HG02840 (cell line): ENCODE measurements at regions not wholly inside any gene's neighbourhood (a gene's known extent, or its start where the extent isn't known, plus 50 kb on each side); places are given as distances from the start of the nearest gene placed in this dataset.
A peak's percentile ranks its signal among the peaks of the same experiment; 100 is the strongest.

Experiments used
- ATAC-seq: cut with Tn5 transposase; IDR thresholded peaks from one replicate; pipeline ENCODE4 v1.9.1; 2021; ENCODE audit warnings: mild to moderate bottlenecking, moderate library complexity, moderate number of reproducible peaks; ENCODE audit not compliant: unreplicated experiment, low FRiP score

GRCh38 chr2:122515731-122516290 is 760.4 kb downstream of the TSN start:
- no peak for ATAC-seq

GRCh38 chr2:122516775-122517174 is 761.3 kb downstream of the TSN start:
- ATAC-seq = no peak

- no peak for ATAC-seq
Observed at GRCh38 chr2:122519366-122519765, 763.9 kb downstream of the TSN start.

GRCh38 chr2:122519821-122520611 is 764.6 kb downstream of the TSN start:
- no peak for ATAC-seq

- ATAC-seq = no peak
Observed at GRCh38 chr2:122523143-122523542, 767.7 kb downstream of the TSN start.

- ATAC-seq = no peak
Observed at GRCh38 chr2:122523981-122524380, 768.5 kb downstream of the TSN start.

GRCh38 chr2:122525336-122525735 is 769.9 kb downstream of the TSN start:
- no peak for ATAC-seq

- no peak for ATAC-seq
Observed at GRCh38 chr2:122528061-122528460, 772.6 kb downstream of the TSN start.

GRCh38 chr2:122528958-122529705 is 773.7 kb downstream of the TSN start:
- ATAC-seq = no peak

GRCh38 chr2:122530814-122531213 is 775.4 kb downstream of the TSN start:
- ATAC-seq = peak; percentile 73

GRCh38 chr2:122531290-122532071 is 776.0 kb downstream of the TSN start:
- ATAC-seq = no peak

- ATAC-seq = no peak
Observed at GRCh38 chr2:122532072-122532344, 776.6 kb downstream of the TSN start.

GRCh38 chr2:122532481-122532880 is 777.0 kb downstream of the TSN start:
- no peak for ATAC-seq

GRCh38 chr2:122535960-122536505 is 780.6 kb downstream of the TSN start:
- no peak for ATAC-seq

GRCh38 chr2:122539311-122539710 is 783.9 kb downstream of the TSN start:
- no peak for ATAC-seq

- ATAC-seq = no peak
Observed at GRCh38 chr2:122539920-122540319, 784.5 kb downstream of the TSN start.

GRCh38 chr2:122542236-122542635 is 786.8 kb downstream of the TSN start:
- ATAC-seq = no peak

- no peak for ATAC-seq
Observed at GRCh38 chr2:122542646-122543045, 787.2 kb downstream of the TSN start.

- no peak for ATAC-seq
Observed at GRCh38 chr2:122543815-122544214, 788.4 kb downstream of the TSN start.

GRCh38 chr2:122545821-122546220 is 790.4 kb downstream of the TSN start:
- no peak for ATAC-seq

GRCh38 chr2:122562775-122563174 is 807.3 kb downstream of the TSN start:
- ATAC-seq = no peak
